ENCODE measurements at regions not wholly inside any gene's neighbourhood (a gene's known extent, or its start where the extent isn't known, plus 50 kb on each side); places are given as distances from the start of the nearest gene placed in this dataset.

GRCh38 chr18:55850904-55851303, 262.9 kb upstream of the TCF4 start:
- TF ChIP-seq CTCF (IDR thresholded peaks at IDR 0.05) (no peak), POLR2A (IDR thresholded peaks at IDR 0.05; ENCODE audit: low read depth) (no peak), EP300 (IDR thresholded peaks at IDR 0.05) (no peak), POLR2AphosphoS5 (IDR thresholded peaks at IDR 0.05) (no peak)
